NB4 (cell line): ENCODE measurements at regions not wholly inside any gene's neighbourhood (a gene's known extent, or its start where the extent isn't known, plus 50 kb on each side); places are given as distances from the start of the nearest gene placed in this dataset.

Experiments
- MYC ChIP-seq: IDR thresholded peaks from 2 replicates; pipeline ENCODE4 v1.6.1; 2011; ENCODE audit warnings: low read depth, low read length
- POLR2A ChIP-seq: IDR thresholded peaks from 2 replicates; pipeline ENCODE4 v1.6.1; 2011; ENCODE audit warnings: mild to moderate bottlenecking; ENCODE audit not compliant: insufficient read length; ENCODE audit errors: extremely low read depth
- TF ChIP-seq, protein P1 (sequence below): IDR thresholded peaks from one replicate; pipeline ENCODE4 v1.5.1; 2012; ENCODE audit warnings: low read depth, low read length
- TF ChIP-seq, protein P2 (sequence below): IDR thresholded peaks from 2 replicates; pipeline ENCODE4 v1.6.1; 2011; ENCODE audit warnings: low read depth, low read length

DNA sequence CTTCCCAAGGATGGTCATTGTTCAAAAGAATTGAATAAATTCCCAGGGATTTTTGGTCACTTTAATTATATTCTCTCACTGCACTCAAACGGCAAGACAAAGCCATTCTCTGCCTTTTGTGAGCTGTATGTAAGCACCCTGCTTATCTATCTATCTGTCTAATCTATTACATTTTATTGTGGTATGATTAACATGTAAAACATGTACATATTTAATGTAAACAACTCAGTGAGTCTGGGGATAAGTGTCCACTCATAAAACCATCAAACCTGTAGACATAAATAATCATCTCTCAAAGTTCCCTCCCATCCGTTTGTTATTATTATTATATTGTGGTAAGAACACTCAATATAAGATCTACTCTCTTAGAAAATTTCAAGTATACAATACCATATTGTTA is 167.1 kb downstream of the CAND1 start:
- TF ChIP-seq, protein P1, sequence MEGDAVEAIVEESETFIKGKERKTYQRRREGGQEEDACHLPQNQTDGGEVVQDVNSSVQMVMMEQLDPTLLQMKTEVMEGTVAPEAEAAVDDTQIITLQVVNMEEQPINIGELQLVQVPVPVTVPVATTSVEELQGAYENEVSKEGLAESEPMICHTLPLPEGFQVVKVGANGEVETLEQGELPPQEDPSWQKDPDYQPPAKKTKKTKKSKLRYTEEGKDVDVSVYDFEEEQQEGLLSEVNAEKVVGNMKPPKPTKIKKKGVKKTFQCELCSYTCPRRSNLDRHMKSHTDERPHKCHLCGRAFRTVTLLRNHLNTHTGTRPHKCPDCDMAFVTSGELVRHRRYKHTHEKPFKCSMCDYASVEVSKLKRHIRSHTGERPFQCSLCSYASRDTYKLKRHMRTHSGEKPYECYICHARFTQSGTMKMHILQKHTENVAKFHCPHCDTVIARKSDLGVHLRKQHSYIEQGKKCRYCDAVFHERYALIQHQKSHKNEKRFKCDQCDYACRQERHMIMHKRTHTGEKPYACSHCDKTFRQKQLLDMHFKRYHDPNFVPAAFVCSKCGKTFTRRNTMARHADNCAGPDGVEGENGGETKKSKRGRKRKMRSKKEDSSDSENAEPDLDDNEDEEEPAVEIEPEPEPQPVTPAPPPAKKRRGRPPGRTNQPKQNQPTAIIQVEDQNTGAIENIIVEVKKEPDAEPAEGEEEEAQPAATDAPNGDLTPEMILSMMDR: no peak
- TF ChIP-seq MYC (no peak), POLR2A (no peak)
- TF ChIP-seq, protein P2, sequence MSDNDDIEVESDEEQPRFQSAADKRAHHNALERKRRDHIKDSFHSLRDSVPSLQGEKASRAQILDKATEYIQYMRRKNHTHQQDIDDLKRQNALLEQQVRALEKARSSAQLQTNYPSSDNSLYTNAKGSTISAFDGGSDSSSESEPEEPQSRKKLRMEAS: no peak
